ENCODE measurements at regions not wholly inside any gene's neighbourhood (a gene's known extent, or its start where the extent isn't known, plus 50 kb on each side); places are given as distances from the start of the nearest gene placed in this dataset.

DNA sequence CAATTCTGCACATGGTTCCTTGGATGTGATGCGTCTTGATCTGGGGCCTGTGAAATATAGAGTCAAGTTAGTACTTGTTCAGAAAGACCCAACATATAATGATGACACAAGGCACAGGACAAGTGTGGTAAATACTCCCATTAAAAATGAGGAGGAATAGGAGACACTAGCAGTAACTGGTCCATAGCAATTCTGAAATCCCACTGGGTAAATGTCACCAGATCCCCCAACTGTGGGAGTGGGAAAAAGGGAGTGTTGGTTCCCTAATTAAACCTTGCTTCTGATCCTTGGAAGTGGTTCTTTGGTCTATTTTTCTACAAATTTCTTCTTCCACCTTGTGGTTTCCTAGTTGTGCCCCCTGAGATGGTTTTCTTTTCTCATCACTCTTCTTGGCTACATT lies 62.5 kb upstream of the NRP1 start:
- DNase-seq = no peak

DNA sequence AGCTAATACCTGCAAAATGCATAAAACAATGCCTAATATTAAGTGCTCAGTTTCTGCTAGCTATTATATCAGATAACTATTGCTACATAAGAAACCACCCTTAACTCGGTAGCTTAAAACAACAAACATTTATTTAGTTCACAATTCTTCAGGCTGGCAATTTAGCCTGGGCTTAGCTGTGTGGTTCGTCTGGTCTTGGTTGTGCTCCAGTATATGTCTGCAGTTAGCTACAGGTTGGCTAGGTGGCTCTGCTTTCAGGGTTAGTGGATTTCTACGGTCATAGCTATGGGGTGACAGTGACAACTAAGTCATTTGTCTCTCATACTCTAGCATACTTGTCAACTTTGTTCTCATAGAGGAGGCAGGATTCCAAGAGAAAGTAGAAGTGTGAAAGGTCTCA lies 61.8 kb upstream of the NRP1 start:
- DNase-seq = no peak

DNA sequence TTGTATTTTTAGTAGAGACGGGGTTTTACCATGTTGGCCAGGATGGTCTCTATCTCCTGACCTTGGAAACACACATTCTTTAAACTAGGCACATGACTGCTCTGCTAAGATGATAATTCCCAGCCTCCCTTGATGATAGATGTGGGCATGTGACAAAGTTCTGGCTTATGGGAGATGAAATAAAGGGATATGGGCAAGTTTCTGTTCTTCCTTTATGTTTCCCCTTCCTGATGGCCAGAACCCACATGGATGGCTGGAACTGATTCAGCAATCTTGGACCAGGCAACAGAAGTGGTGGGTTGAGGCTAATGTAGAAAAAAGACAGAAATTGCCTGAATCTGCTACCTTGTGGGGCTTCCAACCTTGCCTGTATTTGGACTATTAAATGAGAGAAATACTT lies 60.7 kb upstream of the NRP1 start:
- DNase-seq = no peak

DNA sequence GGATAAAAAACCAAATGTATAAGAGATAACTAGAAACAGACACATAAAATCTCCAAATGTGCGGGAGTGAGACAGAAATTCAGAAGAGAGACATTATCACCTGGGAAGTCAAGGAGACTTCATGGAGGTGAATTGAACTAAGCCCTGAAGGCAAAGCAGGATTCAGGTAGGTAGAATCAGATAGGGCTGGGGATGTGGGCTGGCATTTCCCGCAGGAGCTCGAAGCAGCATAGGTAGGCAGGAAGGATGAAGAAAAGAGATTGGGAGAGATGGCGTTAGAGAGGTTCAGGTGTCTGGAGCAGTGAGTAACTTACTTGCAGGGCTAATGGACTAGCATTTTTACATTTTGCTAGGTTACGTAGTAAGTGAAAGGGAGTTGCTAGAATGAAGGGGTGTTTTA lies 58.2 kb upstream of the NRP1 start:
- no peak for DNase-seq

DNA sequence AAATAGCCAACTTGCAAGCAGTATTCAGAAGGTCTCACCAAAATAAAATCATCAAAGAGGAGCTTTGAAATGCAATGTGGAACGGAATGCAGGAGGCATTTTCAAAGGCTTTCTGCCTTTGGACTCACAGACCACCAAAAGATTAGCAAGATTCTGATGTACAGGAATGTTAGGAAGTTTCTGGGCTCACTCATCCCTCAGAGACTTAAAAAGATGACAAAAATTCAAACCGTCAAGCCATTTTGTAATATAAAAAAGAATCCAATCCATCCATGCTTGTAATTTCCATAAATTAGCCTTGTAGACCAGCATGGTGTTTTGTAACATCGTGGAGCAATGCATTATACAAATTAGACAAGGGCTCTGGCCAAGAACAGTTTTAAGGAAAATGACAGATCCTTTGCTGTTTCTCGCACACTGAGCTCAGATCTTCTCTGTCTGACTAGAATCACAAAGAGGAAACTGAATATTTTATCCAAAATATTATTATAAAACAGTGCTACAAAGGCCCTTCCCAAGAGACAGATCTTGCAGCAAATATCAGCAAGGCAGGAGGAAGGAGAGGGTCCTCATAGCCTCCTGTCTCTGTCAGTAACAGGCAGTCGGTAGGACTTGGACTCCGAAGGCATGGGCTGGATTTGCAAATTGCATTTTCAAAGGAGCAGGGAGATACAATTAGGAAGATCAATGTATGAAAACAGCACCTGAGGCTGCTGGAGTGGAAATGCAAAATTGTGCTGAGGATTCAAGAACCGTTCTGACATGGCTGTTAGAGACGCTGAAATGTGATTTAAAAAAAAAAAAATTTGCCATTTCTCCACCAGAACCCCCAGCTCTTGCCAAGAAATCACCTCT lies 57.4 kb upstream of the NRP1 start:
- no peak for DNase-seq

DNA sequence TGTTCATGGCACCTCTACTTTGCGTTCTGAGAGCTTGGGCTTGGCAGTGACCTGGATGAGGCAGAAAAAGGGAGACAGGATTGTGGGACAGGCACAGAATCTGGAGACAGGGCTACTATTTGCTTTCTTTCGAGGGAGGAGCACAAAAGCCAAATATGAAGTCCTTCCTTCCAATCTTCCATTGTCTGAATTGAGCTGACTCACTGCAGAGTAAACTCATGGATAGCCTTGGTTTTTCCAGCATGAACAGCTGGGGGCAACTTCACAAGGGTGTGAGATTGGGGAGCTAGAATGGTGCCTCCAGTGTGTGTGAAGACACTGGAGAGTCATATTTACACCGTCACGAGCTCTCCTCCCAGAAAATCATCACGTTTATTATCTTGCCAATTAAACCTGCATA lies 55.6 kb upstream of the NRP1 start:
- DNase-seq = no peak

DNA sequence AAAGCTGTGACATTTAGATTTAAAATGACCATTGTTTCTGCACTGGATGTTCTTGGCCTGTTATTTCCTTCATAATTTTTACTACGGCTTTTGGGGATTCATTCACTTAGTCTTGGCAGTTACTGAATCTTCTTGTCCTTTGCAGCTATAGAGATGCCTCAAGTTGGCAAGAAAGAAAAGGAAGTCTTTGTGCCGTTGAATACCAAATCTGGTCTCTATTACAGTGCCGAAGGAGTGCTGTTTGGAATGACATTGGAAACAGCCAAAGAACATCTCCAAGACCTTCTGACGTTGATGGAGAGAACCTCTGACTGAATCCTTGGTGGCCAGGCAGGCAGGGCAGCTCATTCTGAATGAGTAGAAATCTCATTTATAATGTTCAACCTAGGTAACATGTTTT lies 54.3 kb upstream of the NRP1 start:
- DNase-seq = no peak

DNA sequence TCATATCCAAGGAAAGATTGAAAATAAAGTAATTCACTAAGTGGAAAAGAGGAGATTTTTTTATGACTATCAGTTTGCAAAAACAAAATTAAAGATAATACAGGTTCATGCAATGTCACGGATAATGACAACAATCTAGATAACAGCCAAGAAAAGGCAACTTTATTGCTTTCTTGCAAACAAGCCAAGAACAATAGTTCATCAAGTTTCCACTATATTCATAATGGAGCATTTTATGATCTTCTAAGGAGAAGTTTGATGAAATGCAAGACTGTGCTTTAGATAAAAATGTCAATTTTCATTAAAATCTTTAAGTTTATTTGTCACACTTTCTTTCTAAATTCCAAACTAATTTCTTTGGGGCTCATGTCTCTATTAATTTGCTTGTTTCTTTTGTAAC lies 53.9 kb upstream of the NRP1 start:
- DNase-seq = no peak

DNA sequence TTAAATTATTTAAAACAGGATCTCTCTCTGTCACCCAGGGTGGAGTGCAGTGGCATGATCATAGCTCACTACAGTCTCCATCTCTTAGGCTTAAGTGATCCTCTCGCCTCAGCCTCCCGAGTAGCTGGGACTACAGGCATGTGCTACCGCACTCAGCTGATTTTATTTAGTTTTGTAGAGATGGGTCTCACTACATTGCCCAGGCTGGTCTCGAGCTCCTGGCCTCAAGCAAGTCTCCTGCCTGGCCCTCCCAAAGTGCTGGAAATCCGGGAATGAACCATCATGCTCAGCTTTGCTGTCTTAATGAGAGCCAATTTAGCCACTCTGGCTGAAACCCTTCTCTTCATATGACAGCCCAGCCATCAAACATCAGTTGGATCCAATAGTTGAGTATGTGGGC lies 53.3 kb upstream of the NRP1 start:
- no peak for DNase-seq

DNA sequence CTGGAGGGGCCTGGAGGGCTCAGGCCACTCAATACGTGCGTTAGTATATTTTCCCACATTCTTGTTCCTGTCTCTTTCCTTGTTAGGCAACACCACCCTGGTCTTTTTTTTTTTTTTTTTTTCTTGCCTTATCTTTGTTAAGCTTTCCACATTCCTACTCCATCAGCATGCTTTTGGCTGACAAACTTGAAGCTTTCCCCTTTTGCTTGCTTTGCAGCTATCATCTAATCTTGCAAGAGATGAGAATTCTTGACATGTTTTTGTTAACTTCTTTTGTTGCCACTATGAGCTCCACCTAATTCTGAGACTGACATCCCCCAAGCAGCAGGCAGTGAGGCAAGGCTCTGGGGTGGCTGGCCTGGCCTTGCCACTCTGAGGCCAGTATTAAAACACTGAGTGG lies 52.5 kb upstream of the NRP1 start:
- no peak for DNase-seq

DNA sequence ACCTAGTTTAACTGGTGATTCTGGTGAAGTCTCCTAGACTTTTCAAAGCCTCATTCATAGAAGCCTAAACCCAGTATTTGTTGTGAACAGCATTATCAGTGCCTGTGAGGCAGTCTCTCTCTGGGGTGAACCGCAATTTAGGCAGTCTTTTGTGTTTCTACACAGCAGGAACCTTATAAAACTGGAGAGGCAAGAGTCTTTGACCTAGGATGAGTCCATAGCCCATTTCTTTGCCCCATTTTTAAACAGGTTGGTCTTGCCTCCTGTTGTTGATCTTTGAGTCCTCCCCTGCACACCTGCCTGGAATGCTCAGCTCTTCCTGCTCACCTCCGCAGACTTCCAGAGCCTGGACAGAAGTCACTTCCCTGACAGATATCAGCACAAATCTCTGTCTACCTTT lies 51.2 kb upstream of the NRP1 start:
- DNase-seq = no peak

DNA sequence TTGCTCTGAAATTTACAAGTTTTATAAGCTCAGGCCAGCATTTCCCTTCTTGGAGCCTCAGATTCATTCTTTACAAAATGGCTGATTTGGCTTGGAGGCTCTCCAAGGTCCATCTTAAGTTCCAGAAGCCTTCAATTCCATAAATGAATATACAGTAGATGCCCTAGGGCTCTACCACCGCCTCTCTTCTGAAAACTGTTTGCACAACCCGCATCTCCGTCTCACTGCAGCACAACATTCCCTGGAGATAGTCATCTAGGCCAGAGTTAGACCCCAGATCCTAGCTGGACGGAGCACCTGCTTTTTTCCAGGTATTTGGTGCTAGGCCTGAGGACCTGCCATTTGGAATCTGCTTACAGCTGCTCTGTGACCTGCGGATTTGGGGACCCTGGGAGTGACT lies 50.5 kb upstream of the NRP1 start:
- DNase-seq = no peak

Measured in bone marrow (tissue), 2 donors.